Renal pelvis (tissue), 1 donor: ENCODE measurements at regions not wholly inside any gene's neighbourhood (a gene's known extent, or its start where the extent isn't known, plus 50 kb on each side); places are given as distances from the start of the nearest gene placed in this dataset.
"Not testable (repeated sequence)": the region's sequence is repeated elsewhere in the genome, so short reads cannot be mapped to it uniquely, and the experiment has no call there.

Experiments
- DNase-seq: peaks from one replicate; pipeline ENCODE4 v3.0.0-alpha.2; 2013

DNA sequence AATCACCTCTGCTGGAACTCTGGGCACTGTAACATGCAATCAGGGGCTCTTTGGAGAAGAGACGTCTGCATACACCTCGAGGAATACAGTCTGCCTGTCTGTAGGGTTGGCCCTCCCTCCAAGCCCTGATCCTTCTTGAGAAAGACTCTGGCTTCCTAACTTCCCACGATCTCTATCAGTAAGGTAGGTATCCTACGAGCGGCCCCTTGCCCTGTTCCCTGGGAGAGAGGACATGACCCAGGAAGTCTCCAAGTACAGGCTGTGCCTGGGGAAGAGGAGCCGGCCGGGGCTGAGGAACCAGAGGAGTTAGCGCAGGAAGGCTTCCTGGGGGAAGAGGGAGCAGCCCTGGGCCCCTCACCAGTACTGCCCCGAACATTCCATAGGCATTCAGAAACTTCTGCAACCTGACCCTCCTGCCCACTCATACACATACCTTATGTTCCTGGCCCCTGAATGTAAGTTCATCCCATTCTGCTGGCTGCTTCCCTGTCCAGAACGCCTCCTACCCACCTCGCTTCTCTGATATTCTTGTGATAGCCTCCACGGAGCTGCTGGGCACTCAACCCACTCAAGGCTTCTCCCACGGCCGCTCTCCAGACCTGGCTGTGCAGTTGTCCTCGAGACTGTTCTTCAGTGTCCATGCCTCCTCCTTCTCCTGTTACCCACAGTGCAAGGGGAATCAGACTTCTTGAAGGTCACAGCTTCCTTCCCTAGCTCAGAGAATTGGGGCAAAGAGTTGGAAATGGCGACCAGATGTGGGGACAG is 116.1 kb downstream of the CYP26B1 start:
- DNase-seq = no peak

- no peak for DNase-seq
These were observed 118.7 kb downstream of the CYP26B1 start for GRCh38 chr2:72028996-72029395.

GRCh38 chr2:72028351-72028995 is 119.2 kb downstream of the CYP26B1 start:
- DNase-seq = no peak

DNA sequence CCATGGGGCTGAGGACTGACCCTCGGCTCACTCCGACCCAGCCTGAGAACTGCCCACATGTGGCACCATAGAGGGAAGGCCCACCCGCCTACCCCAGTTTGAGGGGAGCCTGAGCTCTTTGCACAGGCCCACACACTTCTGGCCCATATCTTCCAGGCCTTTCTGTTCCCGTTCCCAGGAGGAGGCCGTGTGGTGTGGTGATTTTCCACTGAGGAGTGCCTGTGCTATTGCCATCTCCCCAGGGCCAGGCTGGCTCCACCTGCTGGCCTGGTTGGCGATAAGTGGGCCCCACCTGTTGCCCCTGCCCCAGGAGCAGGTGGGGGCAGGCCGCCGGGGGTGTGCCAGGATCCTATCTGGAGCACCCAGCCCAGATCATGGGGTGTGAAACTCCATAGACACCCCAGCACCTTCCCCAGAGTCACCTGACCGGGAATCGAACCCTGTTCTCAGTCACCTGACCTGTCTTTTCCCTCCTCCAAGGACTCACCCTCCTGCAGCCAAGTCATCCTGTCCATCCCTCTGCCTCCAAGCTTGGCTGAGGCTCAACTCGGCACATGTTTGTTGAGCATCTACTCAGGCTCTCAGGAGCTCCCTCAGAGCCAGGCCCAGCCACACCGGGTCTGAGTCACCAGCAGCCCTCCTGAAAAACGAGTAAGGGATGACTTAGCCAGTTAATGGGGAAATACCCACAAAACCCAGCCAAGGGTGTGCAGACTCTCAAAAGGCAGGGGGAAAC is 120.1 kb downstream of the CYP26B1 start:
- no peak for DNase-seq

DNA sequence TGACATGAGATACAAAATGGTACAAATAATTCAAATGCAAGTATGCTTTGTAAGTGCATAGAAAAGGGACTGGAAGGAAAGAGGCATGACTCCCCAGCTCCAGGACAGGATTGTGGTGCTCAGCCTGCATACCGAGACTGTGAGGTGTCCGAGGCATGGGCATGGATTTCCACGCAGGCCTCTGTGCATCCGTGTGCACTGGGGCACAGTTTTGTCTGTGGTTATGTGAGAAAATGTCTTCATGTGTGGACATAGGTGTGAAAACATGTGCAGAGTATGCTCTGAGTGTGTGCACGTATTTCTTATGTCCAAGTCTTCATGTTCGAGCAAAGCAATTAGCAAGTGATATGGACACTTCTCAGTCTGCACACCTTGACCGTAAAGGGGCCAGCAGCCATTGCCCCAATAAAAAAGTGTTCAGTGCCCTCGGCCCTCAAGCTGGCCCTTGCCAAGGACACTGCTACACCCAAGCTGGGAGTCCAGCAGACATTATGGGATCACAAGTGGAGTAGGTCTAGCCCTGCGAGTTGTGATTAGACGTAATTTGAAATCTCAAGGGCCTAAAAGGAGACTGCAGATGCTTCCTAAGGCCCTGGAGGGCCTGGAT is 120.7 kb downstream of the CYP26B1 start:
- no peak for DNase-seq

GRCh38 chr2:72024451-72025175 is 123.0 kb downstream of the CYP26B1 start:
- DNase-seq = no peak

DNA sequence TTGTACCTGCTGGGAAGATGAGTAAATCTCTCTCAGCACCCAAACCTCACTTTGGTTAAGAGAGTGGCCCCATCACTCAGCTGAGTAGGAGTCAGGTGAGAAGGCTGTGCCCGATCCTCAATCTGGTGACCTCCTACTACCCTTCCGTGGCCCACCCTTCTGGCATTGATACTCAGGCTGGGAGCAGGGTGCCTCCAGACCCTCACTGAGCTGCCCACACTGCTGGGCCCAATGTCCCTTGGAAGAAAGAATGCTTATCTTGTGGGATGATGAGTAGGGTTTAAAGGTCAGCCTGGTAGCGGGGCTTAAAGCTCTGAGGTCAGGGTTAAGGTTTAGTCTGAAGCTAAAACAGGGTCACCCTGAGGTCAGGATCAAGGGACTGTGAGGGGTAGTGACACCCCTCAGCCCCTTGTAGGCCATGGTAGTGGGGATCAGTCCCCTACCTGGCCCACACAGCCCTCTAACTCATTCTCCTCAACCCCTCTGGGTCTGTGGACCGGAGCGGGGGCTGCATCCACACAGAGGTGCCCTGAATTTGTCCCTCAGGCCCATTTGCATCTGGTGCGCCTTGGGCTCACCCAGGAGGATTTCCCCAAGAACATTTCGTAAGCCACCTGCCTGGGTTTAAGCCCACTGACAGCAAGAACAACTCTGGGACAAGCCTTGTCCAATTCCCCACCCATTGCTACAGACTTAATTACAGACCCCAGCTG is 123.8 kb downstream of the CYP26B1 start:
- no peak for DNase-seq

- DNase-seq = not testable (repeated sequence)
These were observed 126.3 kb downstream of the CYP26B1 start for GRCh38 chr2:72021371-72021770.

DNA sequence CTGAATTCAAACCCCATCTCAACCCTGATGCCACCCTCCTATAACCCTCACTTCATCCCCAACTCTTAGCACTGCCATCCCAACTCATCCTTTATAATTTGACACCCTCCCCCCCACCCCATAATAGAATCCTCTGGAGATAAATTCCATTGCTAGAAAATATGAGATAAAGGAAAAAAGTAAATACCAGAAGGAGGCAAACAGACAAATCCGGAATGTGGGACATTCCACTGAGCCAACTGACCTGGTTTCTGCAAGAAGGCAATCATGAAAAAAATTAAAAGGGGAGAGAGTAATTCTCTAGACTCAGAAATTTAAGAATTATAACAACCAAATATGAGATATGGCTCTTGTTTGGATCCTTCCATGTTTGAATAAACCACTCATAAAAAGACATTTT is 132.4 kb downstream of the CYP26B1 start:
- DNase-seq = no peak

DNA sequence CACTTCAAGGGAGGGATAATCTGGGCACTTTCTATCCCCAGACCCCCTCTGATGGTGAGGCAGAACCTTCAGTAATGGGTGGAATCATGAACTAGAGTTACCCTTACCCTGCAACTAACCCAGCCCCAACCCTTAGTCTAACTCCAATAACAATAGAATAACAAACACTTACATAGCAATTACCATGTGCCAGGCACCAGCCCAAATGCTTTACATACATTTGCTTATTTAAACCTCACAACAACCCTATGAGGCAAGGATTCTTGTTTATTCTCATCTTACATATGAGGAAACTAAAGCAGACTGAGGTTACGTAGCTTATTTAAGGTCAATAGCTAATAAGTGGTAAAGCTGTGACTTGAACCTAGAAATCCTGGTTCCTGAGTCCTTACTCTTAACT is 132.8 kb downstream of the CYP26B1 start:
- no peak for DNase-seq

- DNase-seq = no peak
These were observed 133.9 kb downstream of the CYP26B1 start for GRCh38 chr2:72013726-72014125.

GRCh38 chr2:72012886-72013574 is 134.6 kb downstream of the CYP26B1 start:
- DNase-seq = no peak

GRCh38 chr2:72011791-72012190 is 135.9 kb downstream of the CYP26B1 start:
- no peak for DNase-seq

DNA sequence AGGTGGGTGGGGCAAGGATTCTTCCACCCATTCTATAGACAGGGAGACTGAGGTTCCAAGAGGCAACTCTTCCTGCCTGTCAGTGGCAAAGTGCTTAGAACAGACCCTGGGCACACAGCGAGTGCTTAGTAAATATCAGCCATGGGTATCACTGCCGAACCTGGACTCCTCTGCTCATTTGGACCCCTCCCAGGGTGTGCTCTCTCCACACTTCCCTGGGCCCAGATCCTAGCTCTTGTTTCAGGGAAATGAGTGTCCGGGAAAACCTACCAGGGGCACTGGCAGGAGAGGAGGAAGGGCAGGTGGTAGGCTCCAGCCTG is 136.3 kb downstream of the CYP26B1 start:
- DNase-seq = no peak

- no peak for DNase-seq
These were observed 136.9 kb downstream of the CYP26B1 start for GRCh38 chr2:72010647-72011369.

DNA sequence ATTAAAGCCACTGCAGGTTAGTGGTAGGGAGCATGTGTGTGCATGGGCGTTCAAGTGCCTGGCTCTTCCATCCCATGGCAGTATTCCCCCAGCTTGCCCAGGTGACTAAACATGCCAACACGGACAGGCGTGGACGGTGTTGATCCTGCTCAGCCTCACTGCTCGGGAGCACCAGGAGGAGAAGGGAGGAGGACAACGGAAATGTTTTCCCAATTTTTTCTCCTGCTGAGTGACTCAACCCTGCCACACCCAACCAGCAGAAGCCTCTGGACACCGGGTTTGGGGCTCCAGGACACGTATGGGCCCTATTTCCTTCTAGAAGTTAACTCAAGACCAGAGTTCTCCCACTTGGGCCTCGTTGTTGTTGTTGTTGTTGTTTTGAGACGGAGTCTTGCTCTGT is 139.1 kb downstream of the CYP26B1 start:
- no peak for DNase-seq

DNA sequence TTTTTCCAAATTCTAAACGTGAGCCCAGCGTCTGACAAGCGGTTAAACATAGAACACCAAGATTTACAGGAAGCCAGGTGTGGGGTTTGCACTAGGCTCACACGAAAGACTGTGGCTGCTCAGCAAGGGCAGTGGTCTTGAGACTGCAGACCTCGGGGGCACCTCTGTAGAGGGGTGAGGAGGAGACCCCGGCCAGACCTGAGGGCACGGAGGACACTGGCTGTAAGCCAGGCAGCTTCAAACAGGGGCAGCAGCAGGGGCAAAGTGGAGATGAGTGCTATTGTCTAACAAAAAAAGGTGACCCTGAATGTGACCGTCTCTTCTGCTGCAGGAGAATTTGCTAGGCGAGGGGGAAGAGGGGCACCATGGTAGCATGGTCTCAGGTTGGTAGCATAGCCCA is 140.3 kb downstream of the CYP26B1 start:
- no peak for DNase-seq

- no peak for DNase-seq
These were observed 141.4 kb downstream of the CYP26B1 start for GRCh38 chr2:72006188-72006736.

DNA sequence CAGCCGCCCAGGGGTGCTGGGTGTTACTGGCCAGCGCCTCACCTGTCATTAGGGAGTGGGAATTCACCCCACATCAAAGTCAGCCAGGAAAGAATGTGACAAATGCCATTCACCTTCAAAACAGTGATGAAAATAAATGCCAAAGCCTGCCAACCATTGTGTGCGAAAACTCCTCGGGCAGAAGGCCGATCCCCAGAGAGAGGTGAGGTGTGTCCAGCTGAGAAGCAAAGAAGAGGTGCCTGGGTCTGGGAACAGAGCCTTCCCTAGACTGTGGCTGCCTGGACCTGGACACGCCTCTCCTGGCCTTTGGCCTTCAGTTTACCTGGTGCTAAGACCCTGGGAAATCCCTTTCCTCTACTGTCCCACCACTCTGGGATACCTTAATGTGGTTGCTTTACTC is 142.7 kb downstream of the CYP26B1 start:
- DNase-seq = no peak
